Colonic mucosa (tissue), 4 donors: ENCODE measurements at regions not wholly inside any gene's neighbourhood (a gene's known extent, or its start where the extent isn't known, plus 50 kb on each side); places are given as distances from the start of the nearest gene placed in this dataset.

Source experiments
- DNase-seq: peaks from one replicate; pipeline ENCODE4 v3.0.0-alpha.2; 2020
- H3K27ac ChIP-seq: fragments of 200-600 bp; one replicate; pipeline ENCODE4 v1.8.0; 2021
- H3K27me3 ChIP-seq: fragments of 200-600 bp; one replicate; pipeline ENCODE4 v1.8.0; 2021
- H3K36me3 ChIP-seq: fragments of 200-600 bp; one replicate; pipeline ENCODE4 v1.8.0; 2021
- H3K4me1 ChIP-seq: fragments of 200-600 bp; one replicate; pipeline ENCODE4 v1.8.0; 2021; ENCODE audit warnings: mild to moderate bottlenecking
- H3K4me3 ChIP-seq: fragments of 200-600 bp; one replicate; pipeline ENCODE4 v1.8.0; 2021
- H3K9ac ChIP-seq, 2 donors: one replicate each; pipeline ENCODE4 v1.7.0; 2013; ENCODE audit warnings: control low read depth in 2 of 2, low read depth in 2 of 2, low read length in 2 of 2
- H3K9me3 ChIP-seq: fragments of 200-600 bp; one replicate; pipeline ENCODE4 v1.8.0; 2021
- intact Hi-C: fragments of 100-400 bp; cut with DNase I; formaldehyde crosslinking; loops from one replicate; pipeline ENCODE4 v1.14.1; 2022
- TF ChIP-seq, protein P1 (sequence below): fragments of 200-600 bp; IDR thresholded peaks from one replicate; pipeline ENCODE4 v1.8.0; 2022; ENCODE audit warnings: antibody characterized with exemption, mild to moderate bottlenecking
- donor health status: healthy.
- donor health status: DM: no; HTN: no; CAD: no.
- donor health status: DM: no; HTN: no; CAD: no.

DNA sequence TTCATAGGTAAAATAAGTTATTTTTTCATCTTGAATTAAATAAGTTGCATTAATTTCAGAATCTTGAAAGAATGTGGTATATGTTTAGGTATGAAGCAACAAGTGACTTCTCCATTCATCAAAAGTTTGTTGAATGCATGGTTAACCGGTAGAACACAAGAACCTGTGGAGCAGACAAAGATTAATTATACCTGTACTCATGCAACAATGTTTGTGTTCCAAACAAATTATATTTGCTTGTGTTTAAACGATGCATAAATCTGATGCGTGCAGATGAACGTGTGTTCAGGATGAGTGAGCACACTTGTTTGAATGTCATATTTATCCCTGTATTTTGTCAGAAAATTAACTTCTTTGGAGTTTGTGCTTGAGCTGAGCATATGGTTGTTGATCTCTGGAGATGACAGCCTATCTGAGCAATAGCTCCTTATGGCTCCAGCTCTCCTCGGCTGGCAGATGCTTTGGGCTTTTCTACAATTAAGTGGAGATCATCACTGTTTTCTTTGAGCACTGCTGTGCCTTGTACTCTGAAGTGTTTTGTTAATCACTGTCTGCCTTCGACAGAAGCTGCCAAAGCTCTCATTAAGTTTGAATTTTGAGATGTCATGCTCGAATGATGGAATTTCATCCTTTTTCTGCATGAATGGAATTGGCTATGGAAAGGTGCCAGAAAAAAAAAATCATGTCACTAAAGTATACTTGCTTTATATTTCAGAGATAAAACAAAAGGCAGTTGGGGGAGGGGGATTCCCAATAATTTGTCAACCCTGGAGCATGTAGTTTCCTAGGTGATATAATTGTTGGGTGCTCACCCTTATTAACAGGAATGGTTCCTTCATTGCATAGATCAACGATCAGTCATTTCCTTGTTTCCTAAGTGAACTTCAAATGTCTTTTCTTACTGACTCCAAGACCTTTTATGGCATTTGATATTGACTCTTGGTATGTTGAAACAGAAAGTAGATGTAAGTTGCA lies 502.5 kb upstream of the ARRDC3 start:
- Histone ChIP-seq H3K27me3 (no peaks in the 10 kb centered on the region), H3K4me3 (no peak overlapping the region), H3K9ac (no peak overlapping the region), H3K36me3 (no peaks in the 10 kb centered on the region), H3K4me1 (no peaks in the 10 kb centered on the region), H3K9me3 (no peaks in the 10 kb centered on the region), H3K27ac (no peak overlapping the region)
- intact Hi-C loops: no loop called here
- TF ChIP-seq, protein P1, sequence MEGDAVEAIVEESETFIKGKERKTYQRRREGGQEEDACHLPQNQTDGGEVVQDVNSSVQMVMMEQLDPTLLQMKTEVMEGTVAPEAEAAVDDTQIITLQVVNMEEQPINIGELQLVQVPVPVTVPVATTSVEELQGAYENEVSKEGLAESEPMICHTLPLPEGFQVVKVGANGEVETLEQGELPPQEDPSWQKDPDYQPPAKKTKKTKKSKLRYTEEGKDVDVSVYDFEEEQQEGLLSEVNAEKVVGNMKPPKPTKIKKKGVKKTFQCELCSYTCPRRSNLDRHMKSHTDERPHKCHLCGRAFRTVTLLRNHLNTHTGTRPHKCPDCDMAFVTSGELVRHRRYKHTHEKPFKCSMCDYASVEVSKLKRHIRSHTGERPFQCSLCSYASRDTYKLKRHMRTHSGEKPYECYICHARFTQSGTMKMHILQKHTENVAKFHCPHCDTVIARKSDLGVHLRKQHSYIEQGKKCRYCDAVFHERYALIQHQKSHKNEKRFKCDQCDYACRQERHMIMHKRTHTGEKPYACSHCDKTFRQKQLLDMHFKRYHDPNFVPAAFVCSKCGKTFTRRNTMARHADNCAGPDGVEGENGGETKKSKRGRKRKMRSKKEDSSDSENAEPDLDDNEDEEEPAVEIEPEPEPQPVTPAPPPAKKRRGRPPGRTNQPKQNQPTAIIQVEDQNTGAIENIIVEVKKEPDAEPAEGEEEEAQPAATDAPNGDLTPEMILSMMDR: no peak
- no peak for DNase-seq

DNA sequence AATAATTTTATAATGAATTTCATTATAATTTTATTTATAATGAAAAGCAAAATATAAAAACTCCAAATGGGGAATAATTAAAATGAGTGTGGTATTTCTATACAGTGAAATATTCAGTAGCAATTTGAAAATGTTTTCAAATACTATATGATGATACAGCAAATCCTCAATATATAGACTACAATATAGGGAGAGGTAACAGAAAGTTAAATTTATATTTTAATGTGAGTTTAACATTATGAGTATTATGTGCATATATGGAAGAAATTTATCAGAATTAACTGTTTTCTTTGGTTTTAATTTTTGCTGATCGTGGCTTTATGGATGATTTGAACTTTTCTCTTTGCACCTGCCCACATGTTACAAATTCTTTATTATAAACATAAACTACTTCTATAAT lies 500.9 kb upstream of the ARRDC3 start:
- H3K4me3 ChIP-seq: no peak overlapping the region
- no peak overlapping the region for H3K27ac ChIP-seq
- DNase-seq: no peak
- no peaks in the 10 kb centered on the region for H3K27me3 ChIP-seq
- TF ChIP-seq, protein P1: no peak
- intact Hi-C loops: no loop called here
- H3K36me3 ChIP-seq: no peaks in the 10 kb centered on the region
- H3K9me3 ChIP-seq: no peaks in the 10 kb centered on the region
- no peak overlapping the region for H3K9ac ChIP-seq
- H3K4me1 ChIP-seq: no peaks in the 10 kb centered on the region

DNA sequence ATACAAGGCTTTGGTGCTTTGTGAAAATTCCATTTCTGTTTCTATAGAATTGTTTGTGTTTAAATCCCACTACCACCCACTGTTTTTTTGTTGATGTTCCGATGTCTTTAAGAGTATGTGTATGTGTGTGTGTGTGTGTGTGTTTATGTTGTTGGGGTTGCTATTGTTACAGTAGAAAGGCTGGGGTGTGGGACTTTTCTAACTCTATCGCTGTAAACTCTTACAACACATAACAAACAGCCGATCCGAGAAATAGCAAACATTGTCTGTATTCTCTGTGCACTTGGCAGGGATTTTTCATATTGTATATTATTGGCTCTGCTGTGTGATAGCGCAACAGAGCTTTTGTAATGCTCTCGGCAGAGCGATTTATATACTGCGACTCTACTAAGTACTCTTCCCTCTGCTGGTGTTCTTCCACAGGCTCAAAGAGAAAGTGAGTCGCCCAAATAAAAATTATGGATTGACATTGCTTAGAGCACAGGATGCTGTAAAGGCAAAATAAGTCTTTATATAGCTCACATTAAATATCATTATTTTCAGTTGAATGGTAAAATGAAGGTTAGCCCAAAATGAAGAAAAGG lies 492.2 kb upstream of the ARRDC3 start:
- TF ChIP-seq, protein P1: no peak
- DNase-seq: no peak
- no peaks in the 10 kb centered on the region for H3K9me3 ChIP-seq
- H3K4me1 ChIP-seq: no peaks in the 10 kb centered on the region
- no peaks in the 10 kb centered on the region for H3K36me3 ChIP-seq
- intact Hi-C loops: no loop called here
- no peak overlapping the region for H3K4me3 ChIP-seq
- H3K27ac ChIP-seq: no peak overlapping the region
- H3K9ac ChIP-seq: no peak overlapping the region
- no peaks in the 10 kb centered on the region for H3K27me3 ChIP-seq

DNA sequence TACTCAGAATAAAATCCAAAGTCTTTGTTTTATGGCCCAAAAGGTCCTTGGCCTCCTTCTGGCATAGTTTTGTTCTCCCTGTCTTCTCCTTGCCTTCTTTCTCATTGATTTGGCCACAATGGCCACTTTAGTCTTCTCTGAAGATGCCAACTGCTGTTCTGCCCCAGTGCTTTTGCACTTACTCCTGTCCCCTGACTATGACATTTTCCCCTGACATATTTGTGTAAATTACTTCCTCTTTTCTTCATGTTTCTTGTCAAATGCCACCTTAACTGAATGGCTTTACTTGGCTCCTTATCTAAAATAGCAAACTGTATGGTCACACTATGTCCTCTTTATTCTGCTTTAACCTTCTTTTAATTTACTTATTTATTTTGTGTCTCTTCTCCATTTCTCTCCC lies 484.7 kb upstream of the ARRDC3 start:
- H3K27ac ChIP-seq: no peak overlapping the region
- H3K4me3 ChIP-seq: no peak overlapping the region
- DNase-seq: no peak
- TF ChIP-seq, protein P1: no peak
- no peaks in the 10 kb centered on the region for H3K27me3 ChIP-seq
- no peaks in the 10 kb centered on the region for H3K36me3 ChIP-seq
- no peaks in the 10 kb centered on the region for H3K4me1 ChIP-seq
- H3K9ac ChIP-seq: no peak overlapping the region
- no peaks in the 10 kb centered on the region for H3K9me3 ChIP-seq
- intact Hi-C loops: no loop called here

DNA sequence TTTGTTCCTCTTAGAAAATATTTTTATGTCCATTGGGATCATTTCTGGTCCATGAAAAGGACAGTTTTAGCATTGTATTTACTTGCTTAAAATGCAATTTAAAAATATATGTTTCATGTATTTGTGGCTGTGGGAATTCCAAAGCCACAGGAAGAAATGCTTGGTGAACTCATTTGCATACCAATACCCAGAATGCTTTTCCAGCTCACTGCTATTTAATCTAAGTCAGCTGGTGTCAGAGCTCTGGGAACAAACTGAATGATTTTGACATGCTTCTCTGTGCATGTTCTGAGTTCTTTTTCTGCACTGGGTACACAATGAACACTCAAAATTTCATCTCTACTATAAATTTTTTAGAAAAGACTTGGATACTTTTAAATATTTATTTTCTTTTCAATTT lies 482.8 kb upstream of the ARRDC3 start:
- Histone ChIP-seq H3K27me3 (no peaks in the 10 kb centered on the region), H3K36me3 (no peaks in the 10 kb centered on the region), H3K4me1 (no peaks in the 10 kb centered on the region), H3K9me3 (no peaks in the 10 kb centered on the region), H3K9ac (no peak overlapping the region), H3K27ac (no peak overlapping the region), H3K4me3 (no peak overlapping the region)
- TF ChIP-seq, protein P1: no peak
- intact Hi-C loops: no loop called here
- DNase-seq: no peak
